Inflammatory macrophage (primary cell): ENCODE measurements at regions not wholly inside any gene's neighbourhood (a gene's known extent, or its start where the extent isn't known, plus 50 kb on each side); places are given as distances from the start of the nearest gene placed in this dataset.
"Not testable (repeated sequence)": the region's sequence is repeated elsewhere in the genome, so short reads cannot be mapped to it uniquely, and the experiment has no call there.

Experiments used
- DNase-seq, 2 donors: peaks; one replicate each; pipeline ENCODE4 v3.0.0-alpha.2; 2020 to 2022

GRCh38 chr1:70760154-70760553, 287.5 kb downstream of the PTGER3 start:
- DNase-seq = no peak

- no peak for DNase-seq
These were observed 285.2 kb downstream of the PTGER3 start for GRCh38 chr1:70762386-70762785.

- peak in 1 of 2 donors; percentile 1 for DNase-seq
These were observed 282.9 kb downstream of the PTGER3 start for GRCh38 chr1:70764747-70765146.

- DNase-seq = no peak
These were observed 280.2 kb downstream of the PTGER3 start for GRCh38 chr1:70767377-70767776.

GRCh38 chr1:70768216-70768615, 279.4 kb downstream of the PTGER3 start:
- no peak for DNase-seq

- no peak for DNase-seq
These were observed 269.4 kb downstream of the PTGER3 start for GRCh38 chr1:70778056-70778762.

GRCh38 chr1:70778934-70779333, 268.7 kb downstream of the PTGER3 start:
- no peak for DNase-seq

- no peak for DNase-seq
These were observed 268.0 kb downstream of the PTGER3 start for GRCh38 chr1:70779571-70779970.

- no peak for DNase-seq
These were observed 262.3 kb downstream of the PTGER3 start for GRCh38 chr1:70785287-70785686.

DNA sequence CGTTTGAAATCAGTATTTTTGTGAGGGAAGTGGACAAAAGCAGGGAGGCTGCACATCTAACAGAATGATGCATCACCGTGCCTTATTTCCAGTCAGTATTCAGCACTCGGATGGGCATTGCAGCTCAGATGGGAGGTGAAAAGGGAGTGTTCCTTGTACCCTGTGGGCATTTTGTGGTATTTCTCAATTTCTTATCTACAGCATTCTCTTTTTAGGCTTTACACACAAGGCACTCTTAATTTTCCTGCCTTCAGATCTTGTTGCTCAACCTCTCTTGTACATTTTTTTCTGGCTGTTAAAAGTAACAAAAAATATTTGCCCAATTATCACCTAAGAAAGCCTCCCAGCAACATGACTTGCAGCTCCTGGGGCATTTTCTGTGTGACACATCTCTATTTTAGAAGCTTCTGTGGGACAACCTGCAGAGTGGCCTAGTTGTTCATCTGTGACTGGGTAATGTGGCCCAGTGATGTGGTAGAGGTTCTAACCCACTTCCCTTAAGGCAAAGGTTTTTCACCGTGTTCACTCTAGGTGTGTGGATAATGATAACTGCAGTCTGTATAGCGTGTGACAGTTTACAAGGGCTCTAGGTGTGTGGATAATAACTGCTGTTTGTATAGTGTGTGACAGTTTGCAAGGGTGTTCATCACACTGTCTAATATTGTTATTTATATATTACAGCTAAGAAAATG, 257.2 kb downstream of the PTGER3 start:
- no peak for DNase-seq

- DNase-seq = not testable (repeated sequence)
These were observed 252.6 kb downstream of the PTGER3 start for GRCh38 chr1:70795064-70795463.

GRCh38 chr1:70796298-70796697, 251.3 kb downstream of the PTGER3 start:
- not testable (repeated sequence) for DNase-seq

DNA sequence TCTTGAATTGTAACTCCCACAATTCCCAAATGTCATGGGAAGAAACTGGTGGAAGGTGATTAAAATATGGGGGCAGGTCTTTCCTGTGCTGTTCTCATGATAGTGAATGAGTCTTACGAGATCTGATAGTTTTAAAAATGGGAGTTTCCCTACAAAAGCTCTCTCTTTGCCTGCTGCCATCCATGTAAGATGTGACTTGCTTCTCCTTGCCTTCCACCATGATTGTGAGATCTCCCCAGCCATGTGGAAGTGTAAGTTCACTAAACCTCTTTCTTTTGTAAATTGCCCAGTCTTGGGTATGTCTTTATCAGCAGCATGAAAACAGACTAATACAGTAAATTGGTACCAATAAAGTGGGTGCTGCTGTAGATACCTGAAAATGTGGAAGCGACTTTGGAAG, 245.0 kb downstream of the PTGER3 start:
- not testable (repeated sequence) for DNase-seq

DNA sequence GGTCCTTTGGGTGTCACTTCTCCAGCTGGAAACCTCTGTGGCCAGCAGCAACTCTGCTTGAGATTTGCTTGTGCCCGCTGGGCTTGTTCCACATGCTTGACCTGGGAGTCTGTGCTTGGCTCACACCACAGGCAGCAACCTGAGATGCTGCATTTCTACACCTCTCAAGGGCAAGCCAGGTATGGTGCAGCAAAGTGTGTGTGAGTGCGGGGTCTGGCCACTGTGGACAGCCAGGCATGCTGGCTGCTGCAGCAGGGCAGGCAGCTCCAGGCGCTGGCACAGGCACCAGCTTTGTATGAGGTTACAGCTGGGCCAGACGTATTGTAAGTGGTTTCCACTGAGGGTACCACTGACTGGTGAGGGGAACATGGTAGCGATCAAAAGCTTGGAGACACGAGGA, 242.0 kb downstream of the PTGER3 start:
- DNase-seq = no peak

DNA sequence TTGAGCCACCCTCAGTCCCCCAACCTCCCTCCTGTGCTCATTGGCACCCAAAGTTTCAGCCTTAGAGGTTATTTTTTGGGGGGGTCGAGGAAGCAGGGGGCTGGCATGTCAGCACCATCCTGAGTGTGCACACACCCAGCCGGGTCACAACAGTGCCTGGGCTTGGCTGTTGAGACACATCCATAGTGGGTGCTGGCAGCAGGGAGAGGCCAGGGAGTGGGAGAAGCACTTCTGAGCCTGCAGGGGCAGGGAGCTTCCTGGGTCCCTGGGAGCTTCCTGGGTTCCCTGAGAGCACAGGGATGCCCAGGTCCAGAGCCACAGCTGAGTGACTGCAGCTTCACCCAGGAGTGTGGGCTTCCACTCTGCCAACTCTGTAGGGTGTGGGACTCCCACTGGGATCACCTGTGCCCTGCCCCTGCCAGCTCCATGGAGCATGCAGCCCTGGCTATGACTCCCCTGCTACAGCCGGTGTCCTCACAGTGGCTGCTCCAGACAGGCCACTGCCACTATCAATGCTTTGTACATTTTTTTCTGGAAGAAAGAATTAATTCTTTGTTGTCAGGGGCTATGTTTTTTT, 240.4 kb downstream of the PTGER3 start:
- DNase-seq = no peak

DNA sequence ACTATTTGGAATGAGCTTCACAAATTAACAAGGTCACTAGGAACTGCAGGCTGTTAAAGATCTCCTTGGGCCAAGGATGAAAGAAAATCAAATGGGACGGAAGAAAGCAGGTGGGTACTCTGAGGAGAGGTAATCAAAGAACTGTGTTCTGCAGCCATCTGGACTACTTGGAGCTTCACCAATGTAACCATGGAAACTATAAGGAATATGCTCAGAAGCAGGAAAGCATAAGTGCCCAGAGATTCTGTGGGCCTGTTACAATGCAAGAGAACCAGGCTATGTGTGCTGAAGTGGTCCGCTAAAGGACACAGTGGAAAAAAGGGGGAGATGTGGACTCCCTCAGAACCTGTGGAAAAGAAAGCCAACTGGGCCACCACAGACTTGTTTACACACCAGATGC, 238.5 kb downstream of the PTGER3 start:
- no peak for DNase-seq

DNA sequence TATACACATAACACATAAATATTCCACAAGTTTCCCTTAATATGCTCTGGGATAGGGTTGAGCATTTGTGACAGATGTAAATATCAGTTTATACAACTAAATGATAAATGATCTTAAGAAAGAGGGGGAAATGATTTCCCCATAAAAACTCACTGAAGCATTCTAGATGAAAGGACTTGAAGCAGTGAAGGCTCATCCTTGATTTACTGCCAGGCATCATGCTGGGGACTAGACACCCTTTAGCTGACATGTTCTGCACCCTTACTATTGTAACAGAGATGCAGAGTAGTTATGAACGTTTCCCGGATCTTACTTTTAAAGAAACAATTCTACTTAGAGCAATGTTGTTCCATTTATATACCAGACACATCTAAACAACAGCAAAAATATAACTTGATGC, 235.8 kb downstream of the PTGER3 start:
- no peak for DNase-seq

- no peak for DNase-seq
These were observed 235.0 kb downstream of the PTGER3 start for GRCh38 chr1:70812442-70813109.

- DNase-seq = peak; percentile 29 to 52
These were observed 229.2 kb downstream of the PTGER3 start for GRCh38 chr1:70818401-70818800.

DNA sequence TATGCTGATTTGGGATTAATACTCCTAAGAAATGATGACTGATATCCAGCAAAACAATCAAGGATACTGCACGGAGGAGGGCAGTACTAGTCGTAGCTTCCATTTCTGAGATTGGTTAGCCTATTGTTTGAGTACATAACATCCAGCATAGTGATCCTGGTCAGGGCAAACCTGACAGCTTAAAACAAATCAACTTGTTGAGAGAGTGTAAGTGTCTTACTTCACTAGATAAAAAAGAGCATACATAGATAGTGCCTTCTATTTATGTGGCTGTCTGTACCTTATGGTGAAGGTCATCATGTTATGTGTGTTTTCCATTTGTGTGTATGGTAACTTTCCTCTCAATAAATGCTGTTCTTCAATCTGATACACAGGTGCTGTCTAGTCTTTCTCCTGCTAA, 228.4 kb downstream of the PTGER3 start:
- DNase-seq = no peak

- DNase-seq = no peak
These were observed 227.8 kb downstream of the PTGER3 start for GRCh38 chr1:70819785-70820184.

GRCh38 chr1:70820396-70820795, 227.2 kb downstream of the PTGER3 start:
- peak; percentile 60 to 69 for DNase-seq

DNA sequence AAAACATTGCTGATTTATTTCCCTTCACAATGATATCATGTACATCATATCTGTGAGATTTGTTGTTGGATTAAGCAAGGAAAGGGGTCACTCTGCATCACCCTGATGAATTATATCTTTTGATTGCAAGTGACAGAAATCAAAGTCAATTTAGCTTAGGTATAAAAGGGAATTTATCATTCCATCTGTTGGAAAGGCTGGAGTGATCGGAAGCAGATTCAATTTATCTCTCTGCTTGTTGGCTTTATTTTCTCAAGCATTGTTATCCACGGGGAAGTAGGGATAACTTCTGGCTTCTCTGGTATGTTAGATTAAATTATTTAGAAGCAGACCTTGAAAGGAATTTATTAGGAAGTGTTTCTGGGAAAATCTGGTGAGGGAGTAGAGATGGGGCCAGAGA, 226.6 kb downstream of the PTGER3 start:
- DNase-seq = no peak

DNA sequence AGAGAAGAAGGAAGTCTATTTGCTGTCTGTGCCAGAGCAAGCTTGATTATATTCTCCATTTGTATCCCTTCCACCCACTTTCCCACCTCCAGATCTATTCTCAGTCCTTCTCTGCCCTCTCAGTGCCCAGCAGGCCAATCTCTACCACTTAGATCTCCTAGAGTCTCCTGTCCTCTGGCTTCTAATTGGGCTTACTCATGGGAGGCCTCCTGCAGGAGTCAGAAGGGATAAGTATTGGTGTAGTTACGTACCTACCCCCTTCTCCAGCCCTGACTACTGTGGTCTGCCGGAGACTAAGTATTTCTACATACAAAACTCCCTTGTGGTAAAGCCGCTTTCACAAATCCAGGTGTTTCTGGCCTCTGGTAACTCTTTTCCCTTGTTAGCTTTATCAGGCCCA, 221.2 kb downstream of the PTGER3 start:
- DNase-seq = no peak
